GM19395 (cell line): ENCODE measurements at regions not wholly inside any gene's neighbourhood (a gene's known extent, or its start where the extent isn't known, plus 50 kb on each side); places are given as distances from the start of the nearest gene placed in this dataset.

Experiments used
- ATAC-seq: cut with Tn5 transposase; IDR thresholded peaks from one replicate; pipeline ENCODE4 v1.9.1; 2021; ENCODE audit warnings: mild to moderate bottlenecking, moderate library complexity; ENCODE audit not compliant: unreplicated experiment

GRCh38 chr20:24079661-24080412, 91.3 kb upstream of the GGTLC1 start:
- ATAC-seq, result no peak

- ATAC-seq, result no peak
Measured at GRCh38 chr20:24077145-24077544, 88.6 kb upstream of the GGTLC1 start.

DNA sequence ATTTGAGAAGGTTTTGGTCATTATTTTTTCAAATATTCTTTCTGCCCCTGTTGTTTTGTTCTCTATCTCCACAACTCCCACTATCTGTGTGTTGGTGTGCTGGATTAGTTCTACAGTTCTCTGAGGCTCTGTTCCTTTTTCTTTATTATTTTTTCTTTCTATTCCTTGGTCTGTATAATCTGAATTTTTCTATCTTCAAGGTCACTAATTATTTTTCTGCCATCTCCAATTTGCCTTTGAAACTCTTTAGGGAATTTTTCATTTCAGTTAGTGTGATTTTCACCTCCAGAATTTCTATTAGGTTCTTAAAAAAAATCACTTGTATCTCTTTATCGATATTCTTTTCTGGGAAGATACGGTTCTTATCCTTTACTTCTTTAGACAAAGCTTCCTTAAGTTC, 82.1 kb upstream of the GGTLC1 start:
- no peak for ATAC-seq

- ATAC-seq, result no peak
Measured at GRCh38 chr20:24066076-24066700, 77.6 kb upstream of the GGTLC1 start.

DNA sequence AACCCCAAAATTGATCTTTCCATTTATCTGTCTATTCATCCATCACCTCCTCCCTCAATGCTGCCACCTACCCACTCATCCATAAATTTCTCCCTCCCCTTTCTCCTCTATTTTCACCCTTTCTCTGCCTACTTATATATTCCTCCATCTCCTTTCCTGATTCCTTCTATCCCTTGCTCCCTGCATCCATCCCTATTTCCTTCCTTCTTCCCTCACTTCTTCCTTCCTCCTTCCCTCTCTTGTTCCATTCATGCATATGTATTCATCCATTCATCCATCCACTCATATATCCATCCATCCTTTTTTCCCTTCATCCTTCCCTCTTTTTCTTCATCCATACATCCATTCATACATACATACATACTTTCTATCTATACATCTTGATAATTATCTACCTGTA, 76.3 kb upstream of the GGTLC1 start:
- ATAC-seq, result no peak

DNA sequence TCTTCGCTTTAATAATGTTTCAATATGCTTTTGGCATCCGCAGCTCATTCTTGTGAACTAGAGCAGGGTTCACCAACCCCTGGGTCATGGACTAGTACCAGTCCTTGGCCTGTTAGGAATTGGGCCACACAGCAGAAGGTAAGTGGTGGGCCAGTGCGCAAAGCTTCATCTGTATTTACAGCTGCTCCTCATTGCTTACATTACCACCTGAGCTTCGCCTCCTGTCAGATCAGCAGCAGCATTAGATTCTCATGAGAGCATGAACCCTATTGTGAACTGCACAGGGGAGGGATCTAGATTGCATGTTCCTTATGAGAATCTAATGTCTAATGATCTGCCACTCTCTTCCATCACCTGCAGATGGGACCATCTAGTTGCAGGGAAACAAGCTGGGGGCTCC, 75.5 kb upstream of the GGTLC1 start:
- ATAC-seq, result no peak

DNA sequence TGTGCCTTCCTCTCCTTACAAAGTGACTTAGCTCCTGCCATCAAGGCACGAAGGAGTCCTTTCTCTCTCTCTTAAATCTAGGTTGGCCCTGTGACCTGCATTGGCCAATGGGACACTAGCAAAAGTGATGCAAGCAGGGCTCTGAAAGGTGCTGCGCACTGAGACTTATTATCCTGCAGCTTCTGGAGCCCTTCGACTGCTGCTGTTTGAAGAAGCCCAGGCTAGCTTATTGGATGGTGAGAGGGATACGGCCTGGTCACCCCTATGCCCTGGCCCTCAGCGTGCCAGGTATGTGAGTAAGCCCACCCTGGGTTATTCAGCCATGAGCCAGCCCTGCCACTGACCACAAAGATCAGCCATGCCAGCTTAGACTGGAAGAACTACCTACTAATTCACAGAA, 74.5 kb upstream of the GGTLC1 start:
- ATAC-seq, result no peak

DNA sequence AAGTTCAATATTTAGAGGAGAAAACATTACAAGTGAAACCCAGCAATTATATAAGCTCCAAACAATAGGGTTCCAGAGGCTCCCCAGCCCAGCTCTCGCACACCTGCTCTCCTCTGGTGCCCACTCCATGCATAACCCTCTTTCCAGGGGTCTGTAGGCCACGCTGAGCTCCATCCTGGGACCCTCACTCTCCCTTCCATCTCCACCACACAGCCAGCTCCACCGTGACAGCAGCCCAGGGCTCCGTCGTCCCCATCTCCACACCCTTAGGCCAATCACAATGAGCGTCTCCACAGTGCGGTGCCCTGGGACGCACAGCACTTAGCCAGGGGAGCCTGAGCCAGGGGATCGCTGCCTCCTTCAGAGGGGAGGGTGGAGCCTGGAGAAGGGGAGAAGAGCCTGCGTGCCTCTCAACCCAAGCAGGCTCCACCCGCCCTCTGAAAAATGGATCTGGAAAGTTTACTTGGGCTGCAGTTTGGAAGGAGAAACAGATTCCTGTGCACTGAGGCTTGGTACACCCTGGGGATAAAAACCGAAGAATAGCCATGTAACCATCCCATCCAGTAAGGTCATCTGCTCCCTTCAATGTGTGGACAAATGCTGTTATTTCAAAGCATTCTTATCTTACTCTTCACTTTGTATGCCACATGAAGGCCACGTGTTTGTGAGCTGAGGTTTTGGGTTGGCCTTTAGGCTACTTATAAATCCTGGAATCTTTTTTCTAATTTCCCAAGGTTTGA, 72.4 kb upstream of the GGTLC1 start:
- no peak for ATAC-seq

DNA sequence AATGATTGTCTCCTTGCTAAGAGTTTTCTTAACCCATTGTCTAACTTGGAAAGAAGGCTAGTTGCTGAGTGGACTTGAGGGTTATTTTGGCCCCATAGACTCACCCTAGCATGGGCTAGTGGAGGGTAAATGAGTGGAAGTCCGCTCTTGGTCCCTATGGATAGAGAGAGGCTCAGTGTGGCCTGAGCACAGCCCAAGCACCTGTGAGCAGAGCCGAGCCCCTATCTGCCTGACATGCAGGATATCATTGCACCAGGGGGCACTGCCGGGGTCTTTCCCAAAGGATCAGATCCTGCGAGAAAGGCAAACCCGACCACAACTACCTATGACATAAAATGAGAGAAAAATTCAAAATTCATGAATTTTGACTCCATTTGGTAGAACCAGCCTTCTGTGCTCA, 70.6 kb upstream of the GGTLC1 start:
- ATAC-seq, result no peak

DNA sequence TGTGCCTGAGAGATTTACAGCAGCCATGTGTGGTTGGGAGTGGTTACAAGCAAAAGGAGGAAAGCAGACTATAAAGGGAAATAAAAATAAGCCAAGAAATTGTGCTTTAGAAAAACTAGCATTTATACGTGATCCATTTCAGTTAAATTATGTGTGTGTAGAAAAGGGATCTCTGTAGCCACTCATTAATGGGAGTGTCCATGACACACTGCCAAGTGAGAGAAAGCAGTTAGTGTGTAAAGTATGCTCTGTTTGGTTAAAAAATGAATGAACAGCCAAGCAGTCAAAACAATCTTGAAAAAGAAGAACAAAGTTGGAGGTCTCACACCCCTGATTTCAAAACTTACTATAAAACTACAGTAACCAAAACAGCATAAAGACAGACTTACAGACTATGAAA, 67.9 kb upstream of the GGTLC1 start:
- no peak for ATAC-seq

- no peak for ATAC-seq
Measured at GRCh38 chr20:24052599-24053275, 64.2 kb upstream of the GGTLC1 start.

DNA sequence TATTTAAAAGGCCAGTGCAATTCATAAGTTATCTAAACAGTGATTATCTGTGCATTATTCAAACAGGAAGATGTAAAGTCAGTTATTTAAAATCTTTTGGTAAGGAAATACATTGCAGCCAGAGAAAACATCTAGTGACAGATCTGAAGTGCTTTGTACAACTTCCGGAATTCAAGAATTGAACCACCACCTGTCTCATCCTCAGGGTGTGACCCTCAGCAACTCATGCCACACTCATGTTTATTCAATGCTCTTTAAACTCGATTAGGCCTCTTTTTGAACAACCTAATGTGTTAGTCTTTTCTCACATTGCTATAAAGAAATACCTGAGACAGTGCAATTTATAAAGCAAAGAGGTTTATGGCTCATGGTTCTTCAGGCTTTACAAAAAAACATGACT, 62.6 kb upstream of the GGTLC1 start:
- ATAC-seq, result no peak

DNA sequence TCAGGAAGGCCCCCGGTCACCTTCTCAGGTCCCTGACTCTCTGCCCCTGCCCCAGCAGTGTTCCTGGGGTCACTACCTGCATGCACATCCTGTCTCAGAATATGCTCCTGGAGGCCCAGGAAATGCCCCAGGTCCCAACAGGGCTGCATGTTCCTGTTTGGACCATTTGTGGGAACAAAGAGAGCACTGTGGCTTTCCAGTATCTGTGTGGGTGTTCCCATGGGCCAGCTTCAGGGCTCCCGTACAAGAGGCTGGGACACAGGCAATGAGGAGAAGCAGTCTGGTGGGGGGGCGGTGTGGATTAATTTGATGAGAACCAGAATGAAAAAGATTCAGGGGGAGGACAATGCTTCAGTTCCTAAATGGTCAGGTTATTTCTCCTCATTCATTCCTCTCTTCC, 61.5 kb upstream of the GGTLC1 start:
- no peak for ATAC-seq

- no peak for ATAC-seq
Measured at GRCh38 chr20:24049081-24049480, 60.5 kb upstream of the GGTLC1 start.

GRCh38 chr20:24048024-24048611, 59.5 kb upstream of the GGTLC1 start:
- no peak for ATAC-seq

GRCh38 chr20:24046888-24047287, 58.3 kb upstream of the GGTLC1 start:
- no peak for ATAC-seq

- ATAC-seq, result no peak
Measured at GRCh38 chr20:24045621-24046318, 57.2 kb upstream of the GGTLC1 start.

GRCh38 chr20:24043294-24043693, 54.7 kb upstream of the GGTLC1 start:
- ATAC-seq, result no peak

DNA sequence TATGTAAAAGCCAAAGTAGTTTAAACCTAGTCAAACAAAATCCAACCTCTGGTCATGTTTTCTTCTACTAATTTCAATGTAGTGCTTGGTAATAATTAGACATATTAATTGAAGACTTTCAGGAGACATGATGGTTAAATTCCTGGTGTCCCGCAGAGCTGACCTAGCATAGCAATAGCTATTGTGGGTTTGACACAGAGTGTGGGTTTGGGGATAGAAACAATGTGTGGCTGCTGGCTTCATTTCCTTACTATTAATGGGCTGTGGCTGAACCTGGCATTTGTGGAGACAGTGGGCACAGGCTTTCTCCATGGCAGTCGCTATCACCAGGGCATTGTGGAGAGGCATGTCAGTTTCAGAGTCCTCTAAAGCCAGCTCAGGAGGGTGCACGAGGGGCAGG, 54.1 kb upstream of the GGTLC1 start:
- ATAC-seq, result no peak

- ATAC-seq, result no peak
Measured at GRCh38 chr20:24040896-24041459, 52.4 kb upstream of the GGTLC1 start.
